ENCODE measurements at regions not wholly inside any gene's neighbourhood (a gene's known extent, or its start where the extent isn't known, plus 50 kb on each side); places are given as distances from the start of the nearest gene placed in this dataset.

DNA sequence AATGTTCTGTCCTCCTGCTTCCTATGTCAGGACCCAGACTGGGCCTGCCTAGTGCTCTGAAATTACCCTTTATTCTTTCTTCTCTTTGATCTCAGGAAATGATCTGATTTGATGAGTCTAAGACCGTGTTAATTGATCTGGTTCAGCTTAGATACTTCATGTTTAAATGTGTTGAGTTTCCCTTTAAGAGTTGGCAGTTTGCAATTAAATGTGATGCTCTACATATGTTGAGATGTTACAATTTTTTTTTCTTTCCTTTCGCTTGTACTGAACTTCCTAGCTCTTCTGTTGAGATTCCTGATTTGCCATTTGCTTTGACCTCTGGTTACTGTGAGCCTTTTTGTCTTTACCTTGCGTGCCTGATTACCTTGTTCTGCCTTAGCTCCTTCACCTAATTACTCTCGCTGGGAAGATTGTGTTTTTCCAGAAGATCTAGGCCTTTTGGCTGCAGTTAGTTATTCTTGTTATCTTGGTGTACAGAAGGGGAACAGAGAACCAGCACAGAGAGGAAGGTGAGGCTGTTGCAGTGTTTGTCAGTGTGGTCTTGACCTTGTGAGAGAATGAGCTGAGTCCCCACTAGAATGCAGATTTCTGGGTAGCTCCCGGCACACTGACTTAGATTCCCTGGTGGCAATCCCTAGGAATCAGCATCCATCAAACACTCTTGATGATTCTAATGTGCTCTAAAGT lies 203.6 kb downstream of the EDEM1 start:
- TF ChIP-seq, protein P1, sequence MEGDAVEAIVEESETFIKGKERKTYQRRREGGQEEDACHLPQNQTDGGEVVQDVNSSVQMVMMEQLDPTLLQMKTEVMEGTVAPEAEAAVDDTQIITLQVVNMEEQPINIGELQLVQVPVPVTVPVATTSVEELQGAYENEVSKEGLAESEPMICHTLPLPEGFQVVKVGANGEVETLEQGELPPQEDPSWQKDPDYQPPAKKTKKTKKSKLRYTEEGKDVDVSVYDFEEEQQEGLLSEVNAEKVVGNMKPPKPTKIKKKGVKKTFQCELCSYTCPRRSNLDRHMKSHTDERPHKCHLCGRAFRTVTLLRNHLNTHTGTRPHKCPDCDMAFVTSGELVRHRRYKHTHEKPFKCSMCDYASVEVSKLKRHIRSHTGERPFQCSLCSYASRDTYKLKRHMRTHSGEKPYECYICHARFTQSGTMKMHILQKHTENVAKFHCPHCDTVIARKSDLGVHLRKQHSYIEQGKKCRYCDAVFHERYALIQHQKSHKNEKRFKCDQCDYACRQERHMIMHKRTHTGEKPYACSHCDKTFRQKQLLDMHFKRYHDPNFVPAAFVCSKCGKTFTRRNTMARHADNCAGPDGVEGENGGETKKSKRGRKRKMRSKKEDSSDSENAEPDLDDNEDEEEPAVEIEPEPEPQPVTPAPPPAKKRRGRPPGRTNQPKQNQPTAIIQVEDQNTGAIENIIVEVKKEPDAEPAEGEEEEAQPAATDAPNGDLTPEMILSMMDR (IDR thresholded peaks at IDR 0.05), result no peak
- no peak for TF ChIP-seq POLR2A (IDR thresholded peaks at IDR 0.05)
